ENCODE measurements at regions not wholly inside any gene's neighbourhood (a gene's known extent, or its start where the extent isn't known, plus 50 kb on each side); places are given as distances from the start of the nearest gene placed in this dataset.

- TF ChIP-seq POLR2A (IDR thresholded peaks at IDR 0.05) (no peak), CTCF (IDR thresholded peaks at IDR 0.05) (no peak)
Measured at GRCh38 chr1:199671684-199672083, 355.8 kb upstream of the NR5A2 start.

Measured in suprapubic skin (tissue), 3 donors.